H9 (cell line): ENCODE measurements at regions not wholly inside any gene's neighbourhood (a gene's known extent, or its start where the extent isn't known, plus 50 kb on each side); places are given as distances from the start of the nearest gene placed in this dataset.

Source experiments
- DNase-seq: peaks from one replicate; pipeline ENCODE4 v3.0.0-alpha.2; 2017
- H2AFZ ChIP-seq: one replicate; pipeline ENCODE4 v1.6.1; 2013; ENCODE audit warnings: mild to moderate bottlenecking, low read length, control low read depth, moderate library complexity
- H2AK5ac ChIP-seq: 2 replicates; pipeline ENCODE4 v1.6.1; 2013; ENCODE audit warnings: low read length, control low read depth, mixed read lengths; ENCODE audit not compliant: insufficient read length
- H2BK120ac ChIP-seq: one replicate; pipeline ENCODE4 v1.6.1; 2013; ENCODE audit warnings: low read depth, mild to moderate bottlenecking, low read length, control low read depth, inconsistent platforms; ENCODE audit not compliant: poor library complexity, severe bottlenecking
- H2BK12ac ChIP-seq: 2 replicates; pipeline ENCODE4 v1.6.1; 2013; ENCODE audit warnings: low read length, control low read depth, mixed read lengths, low read depth; ENCODE audit not compliant: insufficient read length
- H2BK15ac ChIP-seq: 2 replicates; pipeline ENCODE4 v1.6.1; 2013; ENCODE audit warnings: low read depth, low read length, control low read depth
- H2BK20ac ChIP-seq: one replicate; pipeline ENCODE4 v1.6.1; 2013; ENCODE audit warnings: low read depth, mild to moderate bottlenecking, low read length, control low read depth, inconsistent platforms; ENCODE audit not compliant: poor library complexity, severe bottlenecking
- H2BK5ac ChIP-seq: 2 replicates; pipeline ENCODE4 v1.6.1; 2013; ENCODE audit warnings: low read length, control low read depth, mixed read lengths; ENCODE audit not compliant: insufficient read length
- H3K14ac ChIP-seq: 2 replicates; pipeline ENCODE4 v1.6.1; 2013; ENCODE audit warnings: low read length, control low read depth; ENCODE audit not compliant: insufficient read depth
- H3K18ac ChIP-seq: 2 replicates; pipeline ENCODE4 v1.6.1; 2013; ENCODE audit warnings: low read depth, mild to moderate bottlenecking, mixed read lengths, low read length, control low read depth; ENCODE audit not compliant: insufficient read length
- H3K23ac ChIP-seq: 2 replicates; pipeline ENCODE4 v1.6.1; 2013; ENCODE audit warnings: low read length, control low read depth, mixed read lengths, low read depth; ENCODE audit not compliant: insufficient read length
- H3K23me2 ChIP-seq: 2 replicates; pipeline ENCODE4 v1.6.1; 2013; ENCODE audit warnings: low read depth, mild to moderate bottlenecking, mixed read lengths, low read length, control low read depth; ENCODE audit not compliant: insufficient read length, poor library complexity, severe bottlenecking
- H3K27ac ChIP-seq: 2 replicates; pipeline ENCODE4 v1.5.1; 2013; ENCODE audit warnings: low read length, control low read depth, mixed read lengths, low read depth; ENCODE audit not compliant: insufficient read length
- H3K27me3 ChIP-seq: 2 replicates; pipeline ENCODE4 v1.6.1; 2013; ENCODE audit warnings: low read length, control low read depth, inconsistent platforms; ENCODE audit not compliant: insufficient read depth
- H3K4ac ChIP-seq: 2 replicates; pipeline ENCODE4 v1.6.1; 2013; ENCODE audit warnings: low read depth, mild to moderate bottlenecking, control low read depth, inconsistent platforms, low read length, moderate library complexity
- H3K4me1 ChIP-seq: 2 replicates; pipeline ENCODE4 v1.6.1; 2013; ENCODE audit warnings: low read length, control low read depth, inconsistent platforms; ENCODE audit not compliant: insufficient read depth
- H3K4me2 ChIP-seq: 2 replicates; pipeline ENCODE4 v1.6.1; 2013; ENCODE audit warnings: low read length, control low read depth, mixed read lengths; ENCODE audit not compliant: insufficient read length, insufficient read depth
- H3K56ac ChIP-seq: 2 replicates; pipeline ENCODE4 v1.6.1; 2013; ENCODE audit warnings: low read depth, mild to moderate bottlenecking, mixed read lengths, low read length, control low read depth; ENCODE audit not compliant: insufficient read length
- H3K79me1 ChIP-seq: 2 replicates; pipeline ENCODE4 v1.6.1; 2013; ENCODE audit warnings: low read depth, mild to moderate bottlenecking, moderate library complexity, low read length, control low read depth, inconsistent platforms; ENCODE audit not compliant: insufficient read depth, poor library complexity, severe bottlenecking
- H3K79me2 ChIP-seq: 2 replicates; pipeline ENCODE4 v1.6.1; 2013; ENCODE audit warnings: low read length, control low read depth, inconsistent platforms; ENCODE audit not compliant: insufficient read depth
- H3K9ac ChIP-seq: 2 replicates; pipeline ENCODE4 v1.6.1; 2013; ENCODE audit warnings: low read length, control low read depth, mixed read lengths; ENCODE audit not compliant: insufficient read length; ENCODE audit errors: extremely low read depth
- H3K9me3 ChIP-seq: one replicate; pipeline ENCODE4 v1.6.1; 2013; ENCODE audit warnings: low read depth, low read length, inconsistent platforms; ENCODE audit not compliant: control insufficient read depth
- H3T11ph ChIP-seq: one replicate; pipeline ENCODE4 v1.6.1; 2013; ENCODE audit warnings: mild to moderate bottlenecking, low read length, control low read depth, inconsistent platforms
- H4K20me1 ChIP-seq: one replicate; pipeline ENCODE4 v1.6.1; 2013; ENCODE audit not compliant: control insufficient read depth, insufficient read length, insufficient read depth
- H4K5ac ChIP-seq: 2 replicates; pipeline ENCODE4 v1.6.1; 2013; ENCODE audit warnings: low read depth, mild to moderate bottlenecking, mixed read lengths, low read length, control low read depth; ENCODE audit not compliant: insufficient read length
- H4K8ac ChIP-seq: replicated peaks from 2 replicates; pipeline ENCODE4 v1.6.1; 2013; ENCODE audit warnings: low read length, control low read depth, mixed read lengths, low read depth; ENCODE audit not compliant: insufficient read length
- H4K91ac ChIP-seq: 2 replicates; pipeline ENCODE4 v1.6.1; 2013; ENCODE audit warnings: low read depth, mild to moderate bottlenecking, moderate library complexity, mixed read lengths, low read length, control low read depth; ENCODE audit not compliant: insufficient read length
- H3K27ac Mint-ChIP-seq, 3 experiments: 2 replicates in 2 of 3; 3 replicates in 1 of 3; pipeline ENCODE4 v1.8.0; 2020 to 2021; ENCODE audit warnings: mixed read lengths in 3 of 3, mild to moderate bottlenecking in 1 of 3, moderate library complexity in 1 of 3
- H3K27me3 Mint-ChIP-seq: 2 replicates; pipeline ENCODE4 v1.8.0; 2021; ENCODE audit warnings: low read depth, mild to moderate bottlenecking, moderate library complexity, mixed read lengths
- H3K36me3 Mint-ChIP-seq, 3 experiments: 2 replicates in 2 of 3; 3 replicates in 1 of 3; pipeline ENCODE4 v1.8.0; 2020 to 2021; ENCODE audit warnings: low read depth in 3 of 3, mixed read lengths in 3 of 3; ENCODE audit not compliant: insufficient read depth in 1 of 3
- H3K4me1 Mint-ChIP-seq, 2 experiments: 2 replicates each; pipeline ENCODE4 v1.8.0; 2020; ENCODE audit warnings: mixed read lengths in 2 of 2
- H3K4me3 Mint-ChIP-seq, 2 experiments: 2 replicates in 1 of 2; 3 replicates in 1 of 2; pipeline ENCODE4 v1.8.0; 2020 to 2021; ENCODE audit warnings: mild to moderate bottlenecking in 2 of 2, mixed read lengths in 2 of 2, moderate library complexity in 1 of 2
- H3K9me3 Mint-ChIP-seq, 2 experiments: 2 replicates in 1 of 2; 3 replicates in 1 of 2; pipeline ENCODE4 v1.8.0; 2020; ENCODE audit warnings: mild to moderate bottlenecking in 2 of 2, mixed read lengths in 2 of 2, moderate library complexity in 1 of 2
- CTCF ChIP-seq: fragments of 200-600 bp; sonication (generic); conservative IDR thresholded peaks from 3 replicates; pipeline ENCODE4 v1.8.0; 2021; ENCODE audit warnings: antibody characterized with exemption, mild to moderate bottlenecking
- WGBS: extraction: QIAGEN DNeasy Blood & Tissue Kit; methylation state at CpG from one replicate; pipeline ENCODE4 v1.1.7; 2013; ENCODE audit warnings: missing lambda C conversion rate, low lambda C conversion rate, mixed read lengths; ENCODE audit not compliant: insufficient read length; ENCODE audit errors: extremely low coverage; 5-methylcytosine and 5-hydroxymethylcytosine counted together

GRCh38 chr11:10996678-10997077, 138.8 kb upstream of the ZBED5 start:
- Histone ChIP-seq H3K56ac (no peak overlapping the region), H2AFZ (no peak overlapping the region), H2BK5ac (no peak overlapping the region), H3K18ac (no peak overlapping the region), H3K79me2 (no peaks in the 10 kb centered on the region), H2BK20ac (no peak overlapping the region), H4K8ac (no peak overlapping the region), H3K23ac (no peak overlapping the region), H3K23me2 (no peaks in the 10 kb centered on the region), H4K5ac (no peak overlapping the region), H3K27me3 (no peaks in the 10 kb centered on the region), H2BK120ac (no peak overlapping the region), H3T11ph (no peak overlapping the region), H3K27ac (no peak overlapping the region), H2AK5ac (no peak overlapping the region), H3K79me1 (no peaks in the 10 kb centered on the region), H4K91ac (no peak overlapping the region), H3K4me2 (no peak overlapping the region), H3K14ac (no peak overlapping the region), H2BK12ac (no peak overlapping the region), H3K4me1 (no peaks in the 10 kb centered on the region), H2BK15ac (no peak overlapping the region), H3K4ac (no peak overlapping the region), H3K9ac (no peak overlapping the region), H4K20me1 (no peaks in the 10 kb centered on the region), H3K9me3 (no peaks in the 10 kb centered on the region)
- Mint-ChIP-seq H3K4me3 (no peak overlapping the region), H3K36me3 (0 out of 7 replicates have a peak, but pooled peaks cover 0 to 4% (median 0%) of the 10 kb centered on the region in 3 experiments), H3K4me1 (no peaks in the 10 kb centered on the region), H3K27me3 (no peaks in the 10 kb centered on the region; the same call in none of the 2 replicates), H3K9me3 (peaks cover 3 to 4% of the 10 kb centered on the region in 2 experiments; a peak in 3 of 5 replicates), H3K27ac (no peak overlapping the region)
- no peak for DNase-seq
- no peak for TF ChIP-seq CTCF
- WGBS = no CpG with 5 or more reads among the region's 1 CpG
